Naive B cell (primary cell): ENCODE measurements at regions not wholly inside any gene's neighbourhood (a gene's known extent, or its start where the extent isn't known, plus 50 kb on each side); places are given as distances from the start of the nearest gene placed in this dataset.

Experiments used
- ATAC-seq, 2 donors: fragments of 150-1000 bp; cut with Tn5 transposase; 2 replicates each; pipeline ENCODE4 v1.10.0; 2021; ENCODE audit warnings: low read depth in 2 of 2, mild to moderate bottlenecking in 2 of 2, moderate library complexity in 2 of 2
- DNase-seq: peaks from one replicate; pipeline ENCODE4 v3.0.0; 2022
- H3K27ac Mint-ChIP-seq, 6 donors: one replicate each; pipeline ENCODE4 v1.8.0; 2020 to 2022; ENCODE audit warnings: mild to moderate bottlenecking in 6 of 6, mixed read lengths in 6 of 6, moderate library complexity in 5 of 6, inconsistent platforms in 2 of 6
- H3K27me3 Mint-ChIP-seq, 3 donors: one replicate each; pipeline ENCODE4 v1.8.0; 2021 to 2022; ENCODE audit warnings: mixed read lengths in 3 of 3, mild to moderate bottlenecking in 1 of 3
- H3K36me3 Mint-ChIP-seq, 2 donors: one replicate each; pipeline ENCODE4 v1.8.0; 2020 to 2022; ENCODE audit warnings: mixed read lengths in 2 of 2, inconsistent platforms in 1 of 2, mild to moderate bottlenecking in 1 of 2
- H3K4me1 Mint-ChIP-seq, 3 donors: one replicate each; pipeline ENCODE4 v1.8.0; 2020 to 2022; ENCODE audit warnings: mixed read lengths in 3 of 3, inconsistent platforms in 1 of 3, mild to moderate bottlenecking in 1 of 3, moderate library complexity in 1 of 3
- H3K4me3 Mint-ChIP-seq, 8 donors: one replicate each; pipeline ENCODE4 v1.8.0; 2020 to 2022; ENCODE audit warnings: mild to moderate bottlenecking in 8 of 8, mixed read lengths in 8 of 8, moderate library complexity in 8 of 8, inconsistent platforms in 2 of 8
- H3K9me3 Mint-ChIP-seq, 7 donors: one replicate each; pipeline ENCODE4 v1.8.0; 2020 to 2022; ENCODE audit warnings: mixed read lengths in 7 of 7, mild to moderate bottlenecking in 5 of 7, inconsistent platforms in 2 of 7, moderate library complexity in 1 of 7

GRCh38 chr10:4066581-4067390, 281.8 kb upstream of the KLF6 start:
- Mint-ChIP-seq H3K36me3 (no peaks in the 10 kb centered on the region), H3K4me3 (no peak overlapping the region), H3K27ac (no peak overlapping the region), H3K9me3 (no peaks in the 10 kb centered on the region), H3K4me1 (peaks cover 0 to 5% (median 4%) of the 10 kb centered on the region in 3 donors), H3K27me3 (no peaks in the 10 kb centered on the region)
- ATAC-seq (no peak), DNase-seq (no peak)

DNA sequence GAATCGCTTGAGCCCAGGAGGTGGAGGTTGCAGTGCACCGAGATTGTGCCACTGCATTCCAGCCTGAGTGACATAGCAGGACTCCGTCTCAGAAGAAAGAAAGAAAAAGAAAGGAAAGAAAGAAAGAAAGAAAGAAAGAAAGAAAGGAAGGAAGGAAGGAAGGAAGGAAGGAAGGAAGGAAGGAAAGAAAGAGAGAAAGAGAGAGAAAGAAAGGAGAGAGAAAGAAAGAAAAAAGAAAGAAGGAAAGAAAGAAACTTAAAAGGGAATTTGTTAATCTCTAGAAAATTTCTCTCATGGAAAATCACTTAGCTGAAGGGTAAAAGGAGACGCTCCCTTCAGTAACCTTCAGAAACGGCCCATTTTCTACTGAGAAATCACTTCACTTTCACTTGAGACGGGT, 279.5 kb upstream of the KLF6 start:
- no peak overlapping the region for H3K4me3 Mint-ChIP-seq
- no peak for DNase-seq
- no peaks in the 10 kb centered on the region for H3K36me3 Mint-ChIP-seq
- H3K27me3 Mint-ChIP-seq: no peaks in the 10 kb centered on the region
- H3K9me3 Mint-ChIP-seq: peaks cover 0 to 3% (median 0%) of the 10 kb centered on the region in 7 donors
- H3K4me1 Mint-ChIP-seq: peaks cover 7 to 20% (median 12%) of the 10 kb centered on the region in 3 donors
- no peak for ATAC-seq
- H3K27ac Mint-ChIP-seq: peak overlapping the region in 2 of 6 donors; percentile 40 to 67

DNA sequence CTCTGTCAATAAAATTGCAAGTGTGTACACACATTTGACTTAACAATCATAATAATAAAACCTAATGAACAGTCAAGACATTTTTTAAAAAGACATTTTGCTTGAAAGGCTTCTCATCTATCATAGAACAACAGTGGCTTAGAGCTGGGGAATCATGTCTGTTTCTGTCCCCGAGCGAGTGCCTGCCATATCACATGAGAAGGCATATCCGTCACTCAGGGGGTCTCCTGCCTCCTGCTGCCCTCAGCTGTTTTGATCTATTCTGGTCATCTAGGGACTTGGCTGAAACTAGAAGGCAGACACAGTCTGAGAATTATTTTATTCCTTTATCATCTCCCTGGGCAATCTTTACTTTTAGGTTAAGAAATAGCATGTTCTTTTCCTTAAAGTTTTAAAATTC, 278.7 kb upstream of the KLF6 start:
- peak overlapping the region in 2 of 6 donors; percentile 26 to 37 for H3K27ac Mint-ChIP-seq
- no peaks in the 10 kb centered on the region for H3K27me3 Mint-ChIP-seq
- peaks cover 0 to 3% (median 0%) of the 10 kb centered on the region in 7 donors for H3K9me3 Mint-ChIP-seq
- H3K4me1 Mint-ChIP-seq: peaks cover 7 to 27% (median 13%) of the 10 kb centered on the region in 3 donors
- no peaks in the 10 kb centered on the region for H3K36me3 Mint-ChIP-seq
- no peak overlapping the region for H3K4me3 Mint-ChIP-seq
- ATAC-seq (no peak), DNase-seq (no peak)

- no peak for DNase-seq
- H3K36me3 Mint-ChIP-seq: no peaks in the 10 kb centered on the region
- no peak for ATAC-seq
- H3K27me3 Mint-ChIP-seq: no peaks in the 10 kb centered on the region
- H3K9me3 Mint-ChIP-seq: peaks cover 0 to 3% (median 0%) of the 10 kb centered on the region in 7 donors
- H3K4me3 Mint-ChIP-seq: no peak overlapping the region
- H3K27ac Mint-ChIP-seq: peak overlapping the region in 1 of 6 donors; percentile 26
- H3K4me1 Mint-ChIP-seq: peaks cover 7 to 27% (median 13%) of the 10 kb centered on the region in 3 donors
Measured at GRCh38 chr10:4062751-4063150, 277.7 kb upstream of the KLF6 start.

DNA sequence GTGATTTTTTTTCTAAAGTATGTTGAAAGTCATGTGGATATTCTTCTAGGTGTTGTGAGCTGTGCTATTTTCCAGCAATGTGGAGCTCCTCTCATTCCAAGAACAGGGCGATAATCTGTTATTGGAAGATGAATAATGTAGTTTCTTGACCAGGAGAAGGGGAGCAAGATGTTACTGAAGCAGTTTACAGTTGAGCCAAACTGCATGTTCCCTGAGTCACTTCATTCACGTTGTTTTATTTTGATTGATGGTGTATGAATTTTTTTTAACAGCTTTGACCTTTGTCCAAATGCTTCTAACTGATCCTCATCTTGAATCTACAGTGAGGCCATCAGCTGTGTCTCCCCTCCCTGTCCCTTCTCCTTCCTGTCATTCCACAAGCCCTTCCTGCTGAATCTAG, 277.1 kb upstream of the KLF6 start:
- Mint-ChIP-seq H3K36me3 (no peaks in the 10 kb centered on the region), H3K9me3 (peaks cover 0 to 3% (median 0%) of the 10 kb centered on the region in 7 donors), H3K4me1 (peaks cover 7 to 27% (median 13%) of the 10 kb centered on the region in 3 donors), H3K27ac (peak overlapping the region in 3 of 6 donors; percentile 26 to 85 (median 45)), H3K27me3 (no peaks in the 10 kb centered on the region), H3K4me3 (no peak overlapping the region)
- ATAC-seq: no peak
- no peak for DNase-seq

DNA sequence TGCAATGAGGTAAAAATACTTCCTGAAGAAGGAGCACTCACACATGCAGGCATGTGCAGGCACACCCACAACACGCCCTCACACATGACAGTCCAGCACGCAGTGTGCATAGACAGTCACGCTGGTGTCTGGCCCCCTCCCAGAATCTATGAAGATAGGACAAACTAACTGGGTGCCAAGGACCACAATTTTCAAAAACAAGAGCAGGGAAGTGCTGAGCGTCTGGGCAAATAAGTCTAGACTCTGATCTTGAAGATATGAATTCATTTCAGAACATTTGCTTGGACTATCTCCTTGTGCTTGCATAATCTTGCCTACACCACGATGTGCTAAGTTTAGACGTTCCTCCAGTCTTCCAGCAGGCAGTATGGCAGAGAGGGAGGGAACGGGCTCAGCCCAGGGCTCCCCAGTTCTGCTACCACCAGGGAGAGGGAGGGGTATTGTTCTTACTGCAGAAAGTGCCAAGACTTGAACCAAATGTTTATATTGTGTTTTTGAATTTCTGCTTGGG, 276.5 kb upstream of the KLF6 start:
- Mint-ChIP-seq H3K36me3 (no peaks in the 10 kb centered on the region), H3K4me1 (peaks cover 7 to 27% (median 13%) of the 10 kb centered on the region in 3 donors), H3K27me3 (no peaks in the 10 kb centered on the region), H3K27ac (peak overlapping the region in 2 of 6 donors; percentile 26 to 76), H3K9me3 (peaks cover 0 to 3% (median 0%) of the 10 kb centered on the region in 7 donors), H3K4me3 (no peak overlapping the region)
- no peak for ATAC-seq
- no peak for DNase-seq

DNA sequence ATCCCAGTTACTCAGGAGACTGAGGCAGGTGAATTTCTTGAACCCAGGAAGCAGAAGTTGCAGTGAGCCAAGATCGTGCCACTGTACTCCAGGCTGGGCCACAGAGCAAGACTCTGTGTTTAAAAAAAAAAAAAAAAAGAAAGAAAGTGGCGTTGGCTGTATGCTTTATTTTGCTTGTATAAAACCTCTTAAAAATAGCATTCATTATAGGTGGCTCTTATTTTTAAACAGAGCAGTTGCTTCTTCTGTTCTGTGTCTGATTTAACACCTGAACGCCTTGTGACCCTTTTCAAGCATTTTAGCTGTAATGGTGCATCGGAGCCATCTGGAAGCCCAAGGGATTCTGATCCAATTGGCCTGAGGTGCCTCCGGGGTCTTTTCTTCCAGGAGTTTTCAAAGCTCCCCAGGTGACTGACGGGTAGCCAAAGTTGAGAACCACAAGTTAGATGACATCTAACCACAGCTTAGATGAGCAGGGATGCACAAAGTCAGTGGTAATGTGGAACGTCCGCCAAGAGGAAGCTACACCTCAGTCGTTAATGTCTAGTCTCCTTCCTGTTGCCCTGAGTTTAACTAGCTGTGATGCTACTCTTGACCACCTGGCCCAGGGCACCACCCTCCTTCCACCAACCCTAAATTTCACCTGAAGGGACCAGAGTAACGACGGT, 274.6 kb upstream of the KLF6 start:
- H3K9me3 Mint-ChIP-seq: peaks cover 0 to 3% (median 0%) of the 10 kb centered on the region in 7 donors
- H3K27ac Mint-ChIP-seq: peak overlapping the region; percentile 35 to 89 (median 76)
- H3K27me3 Mint-ChIP-seq: no peaks in the 10 kb centered on the region
- peak; percentile 82 to 94 for ATAC-seq
- peak overlapping the region in 2 of 8 donors; percentile 61 to 77 for H3K4me3 Mint-ChIP-seq
- peaks cover 7 to 23% (median 13%) of the 10 kb centered on the region in 3 donors for H3K4me1 Mint-ChIP-seq
- no peaks in the 10 kb centered on the region for H3K36me3 Mint-ChIP-seq
- DNase-seq: peak; percentile 32

- H3K36me3 Mint-ChIP-seq: no peaks in the 10 kb centered on the region
- H3K27ac Mint-ChIP-seq: no peak overlapping the region
- H3K4me1 Mint-ChIP-seq: peaks cover 12 to 33% (median 20%) of the 10 kb centered on the region in 3 donors
- ATAC-seq (no peak), DNase-seq (no peak)
- H3K9me3 Mint-ChIP-seq: peaks cover 0 to 5% (median 3%) of the 10 kb centered on the region in 7 donors
- H3K27me3 Mint-ChIP-seq: no peaks in the 10 kb centered on the region
- no peak overlapping the region for H3K4me3 Mint-ChIP-seq
Measured at GRCh38 chr10:4058514-4059029, 273.6 kb upstream of the KLF6 start.

- Mint-ChIP-seq H3K36me3 (no peaks in the 10 kb centered on the region), H3K27me3 (no peaks in the 10 kb centered on the region), H3K4me1 (peaks cover 12 to 31% (median 20%) of the 10 kb centered on the region in 3 donors), H3K27ac (no peak overlapping the region), H3K4me3 (no peak overlapping the region), H3K9me3 (peaks cover 0 to 5% (median 3%) of the 10 kb centered on the region in 7 donors)
- ATAC-seq (no peak), DNase-seq (no peak)
Measured at GRCh38 chr10:4057725-4058513, 272.9 kb upstream of the KLF6 start.

DNA sequence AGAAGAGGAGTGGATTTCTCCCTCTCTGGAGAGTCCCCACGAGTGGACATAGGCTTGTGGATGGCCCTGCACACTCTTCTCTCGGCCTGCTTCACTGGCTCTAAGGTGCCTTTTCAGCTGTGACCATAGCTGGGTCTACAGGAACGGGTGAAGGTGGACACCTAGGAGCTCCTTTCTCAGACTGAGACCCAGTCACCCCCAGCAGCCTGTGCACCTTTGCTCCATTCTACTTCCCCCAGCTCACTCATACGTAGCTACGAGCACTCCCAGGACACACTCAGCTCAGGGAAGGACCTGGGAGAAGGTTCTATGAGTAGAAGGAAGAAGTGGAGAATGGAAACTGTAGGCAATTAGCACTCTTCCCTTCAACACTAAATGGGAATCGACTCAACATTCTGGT, 272.0 kb upstream of the KLF6 start:
- H3K4me1 Mint-ChIP-seq: peaks cover 12 to 31% (median 20%) of the 10 kb centered on the region in 3 donors
- H3K4me3 Mint-ChIP-seq: no peak overlapping the region
- no peaks in the 10 kb centered on the region for H3K36me3 Mint-ChIP-seq
- peaks cover 0 to 5% (median 3%) of the 10 kb centered on the region in 7 donors for H3K9me3 Mint-ChIP-seq
- H3K27ac Mint-ChIP-seq: no peak overlapping the region
- DNase-seq: no peak
- H3K27me3 Mint-ChIP-seq: no peaks in the 10 kb centered on the region
- no peak for ATAC-seq

DNA sequence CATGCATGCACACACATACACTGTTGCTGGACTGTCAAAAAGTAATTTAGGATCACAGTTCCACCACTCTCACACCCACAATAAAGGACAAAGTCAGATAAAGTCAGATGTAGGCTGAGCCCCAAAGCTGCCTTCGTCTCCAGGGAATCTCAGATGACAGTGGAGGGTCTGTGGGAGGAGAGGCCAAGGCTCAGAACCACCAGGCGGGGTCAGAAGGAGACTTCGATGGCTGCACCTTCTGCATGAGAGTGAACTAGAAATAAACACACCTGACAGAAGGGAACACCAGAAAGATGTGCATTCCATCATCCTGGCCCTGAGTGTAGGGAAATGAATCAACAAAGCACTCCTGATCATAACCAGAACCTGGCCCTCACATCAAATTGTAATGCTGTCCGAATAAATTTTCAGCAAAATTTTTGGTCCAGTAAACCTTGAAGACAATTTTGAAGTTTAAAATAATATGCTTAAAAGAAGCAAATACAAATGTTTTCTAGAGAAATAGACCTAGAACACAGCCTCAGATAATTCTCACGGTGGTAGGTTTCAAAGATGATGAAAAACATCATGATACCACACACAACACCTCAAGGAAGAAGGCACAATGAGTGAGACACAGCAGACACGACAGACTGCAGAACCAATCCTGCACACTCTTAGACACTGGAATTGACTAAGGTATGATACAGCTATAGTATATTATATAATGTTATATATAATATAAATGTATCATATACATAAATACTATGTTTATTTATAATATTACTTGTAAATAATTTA, 269.8 kb upstream of the KLF6 start:
- H3K27ac Mint-ChIP-seq: peak overlapping the region in 2 of 6 donors; percentile 33 to 82
- ATAC-seq: no peak
- peaks cover 14 to 24% (median 23%) of the 10 kb centered on the region in 3 donors for H3K4me1 Mint-ChIP-seq
- peaks cover 0 to 5% (median under 1%) of the 10 kb centered on the region in 7 donors for H3K9me3 Mint-ChIP-seq
- H3K4me3 Mint-ChIP-seq: peak overlapping the region in 1 of 8 donors; percentile 5
- H3K27me3 Mint-ChIP-seq: no peaks in the 10 kb centered on the region
- DNase-seq: no peak
- no peaks in the 10 kb centered on the region for H3K36me3 Mint-ChIP-seq

- DNase-seq: peak; percentile 11
- ATAC-seq: peak; percentile 77 to 84
- Mint-ChIP-seq H3K27me3 (no peaks in the 10 kb centered on the region), H3K9me3 (peaks cover 0 to 5% (median 0%) of the 10 kb centered on the region in 7 donors), H3K36me3 (no peaks in the 10 kb centered on the region), H3K27ac (peak overlapping the region in 4 of 6 donors; percentile 24 to 91 (median 77)), H3K4me3 (peak overlapping the region in 1 of 8 donors; percentile 16), H3K4me1 (peaks cover 11 to 19% (median 15%) of the 10 kb centered on the region in 3 donors)
Measured at GRCh38 chr10:4053940-4054339, 268.9 kb upstream of the KLF6 start.
